Peyer's patch (tissue), 4 donors: ENCODE measurements at regions not wholly inside any gene's neighbourhood (a gene's known extent, or its start where the extent isn't known, plus 50 kb on each side); places are given as distances from the start of the nearest gene placed in this dataset.

ENCODE experiments used
- POLR2A ChIP-seq, 2 donors: fragments of 450-650 bp; IDR thresholded peaks; one replicate each; pipeline ENCODE4 v1.5.1; 2017; ENCODE audit warnings: antibody characterized with exemption in 2 of 2, mild to moderate bottlenecking in 2 of 2, moderate library complexity in 2 of 2
- TF ChIP-seq, protein P1 (sequence below), 6 experiments: fragments of 450-650 bp in 4 of 6; fragments of 200-600 bp in 2 of 6; sonication (generic) in 1 of 6; IDR thresholded peaks; one replicate each; pipeline ENCODE4 v1.5.1; 2017 to 2019; ENCODE audit warnings: antibody characterized with exemption in 6 of 6, mild to moderate bottlenecking in 3 of 6, moderate library complexity in 1 of 6

DNA sequence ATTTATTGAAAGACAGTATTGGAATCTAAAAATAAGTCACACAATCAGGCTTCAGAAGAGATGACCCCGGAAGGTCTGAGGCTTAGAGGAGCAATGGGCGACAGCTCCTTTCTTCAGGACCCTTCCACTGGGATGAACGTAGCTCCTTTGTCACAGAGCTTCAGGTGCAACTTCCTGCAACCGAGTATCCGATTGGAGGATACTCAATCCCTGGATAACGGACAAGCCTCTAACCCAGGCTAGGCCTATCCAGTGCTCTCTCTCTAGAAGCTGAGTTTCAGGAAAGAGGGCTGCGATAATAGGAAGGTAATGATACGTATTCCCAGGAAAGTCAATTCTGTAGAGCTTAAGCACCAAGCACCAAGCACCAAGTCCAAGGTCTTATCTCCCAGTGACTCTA lies 349.4 kb upstream of the NPSR1 start:
- TF ChIP-seq, protein P1, sequence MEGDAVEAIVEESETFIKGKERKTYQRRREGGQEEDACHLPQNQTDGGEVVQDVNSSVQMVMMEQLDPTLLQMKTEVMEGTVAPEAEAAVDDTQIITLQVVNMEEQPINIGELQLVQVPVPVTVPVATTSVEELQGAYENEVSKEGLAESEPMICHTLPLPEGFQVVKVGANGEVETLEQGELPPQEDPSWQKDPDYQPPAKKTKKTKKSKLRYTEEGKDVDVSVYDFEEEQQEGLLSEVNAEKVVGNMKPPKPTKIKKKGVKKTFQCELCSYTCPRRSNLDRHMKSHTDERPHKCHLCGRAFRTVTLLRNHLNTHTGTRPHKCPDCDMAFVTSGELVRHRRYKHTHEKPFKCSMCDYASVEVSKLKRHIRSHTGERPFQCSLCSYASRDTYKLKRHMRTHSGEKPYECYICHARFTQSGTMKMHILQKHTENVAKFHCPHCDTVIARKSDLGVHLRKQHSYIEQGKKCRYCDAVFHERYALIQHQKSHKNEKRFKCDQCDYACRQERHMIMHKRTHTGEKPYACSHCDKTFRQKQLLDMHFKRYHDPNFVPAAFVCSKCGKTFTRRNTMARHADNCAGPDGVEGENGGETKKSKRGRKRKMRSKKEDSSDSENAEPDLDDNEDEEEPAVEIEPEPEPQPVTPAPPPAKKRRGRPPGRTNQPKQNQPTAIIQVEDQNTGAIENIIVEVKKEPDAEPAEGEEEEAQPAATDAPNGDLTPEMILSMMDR (IDR thresholded peaks at IDR 0.05): no peak
- no peak for TF ChIP-seq POLR2A (IDR thresholded peaks at IDR 0.05)
